ENCODE measurements at regions not wholly inside any gene's neighbourhood (a gene's known extent, or its start where the extent isn't known, plus 50 kb on each side); places are given as distances from the start of the nearest gene placed in this dataset.
A peak's percentile ranks its signal among the peaks of the same experiment; 100 is the strongest.
"Not testable (repeated sequence)": the region's sequence is repeated elsewhere in the genome, so short reads cannot be mapped to it uniquely, and the experiment has no call there.

GRCh38 chrX:148290041-148290440, 210.4 kb upstream of the AFF2 start:
- H3K36me3 ChIP-seq (ENCODE audit: insufficient read depth, low read length), result no peaks in the 10 kb centered on the region
- CTCF ChIA-PET, result no interaction called here
- no peak for ATAC-seq (ENCODE audit: poor library complexity)

GRCh38 chrX:148290931-148291330, 209.5 kb upstream of the AFF2 start:
- H3K36me3 Mint-ChIP-seq (ENCODE audit: low read depth), result no peaks in the 10 kb centered on the region
- ATAC-seq (ENCODE audit: poor library complexity) (no peak), DNase-seq (no peak)
- POLR2A ChIA-PET, result no interaction called here
- TF ChIP-seq, protein P1, sequence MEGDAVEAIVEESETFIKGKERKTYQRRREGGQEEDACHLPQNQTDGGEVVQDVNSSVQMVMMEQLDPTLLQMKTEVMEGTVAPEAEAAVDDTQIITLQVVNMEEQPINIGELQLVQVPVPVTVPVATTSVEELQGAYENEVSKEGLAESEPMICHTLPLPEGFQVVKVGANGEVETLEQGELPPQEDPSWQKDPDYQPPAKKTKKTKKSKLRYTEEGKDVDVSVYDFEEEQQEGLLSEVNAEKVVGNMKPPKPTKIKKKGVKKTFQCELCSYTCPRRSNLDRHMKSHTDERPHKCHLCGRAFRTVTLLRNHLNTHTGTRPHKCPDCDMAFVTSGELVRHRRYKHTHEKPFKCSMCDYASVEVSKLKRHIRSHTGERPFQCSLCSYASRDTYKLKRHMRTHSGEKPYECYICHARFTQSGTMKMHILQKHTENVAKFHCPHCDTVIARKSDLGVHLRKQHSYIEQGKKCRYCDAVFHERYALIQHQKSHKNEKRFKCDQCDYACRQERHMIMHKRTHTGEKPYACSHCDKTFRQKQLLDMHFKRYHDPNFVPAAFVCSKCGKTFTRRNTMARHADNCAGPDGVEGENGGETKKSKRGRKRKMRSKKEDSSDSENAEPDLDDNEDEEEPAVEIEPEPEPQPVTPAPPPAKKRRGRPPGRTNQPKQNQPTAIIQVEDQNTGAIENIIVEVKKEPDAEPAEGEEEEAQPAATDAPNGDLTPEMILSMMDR (IDR thresholded peaks at IDR 0.05), result no peak
- no peak overlapping the region for H3K4me3 Mint-ChIP-seq
- no peak overlapping the region for H3K27ac Mint-ChIP-seq
- H3K9me3 Mint-ChIP-seq, result peaks cover 4% of the 10 kb centered on the region
- intact Hi-C loops (cut with DNase I, micrococcal nuclease), result no loop called here
- no peak overlapping the region for H3K27ac ChIP-seq (ENCODE audit: low read depth in 1 of 2, low read length in 2 of 2)
- no peaks in the 10 kb centered on the region for H3K27me3 ChIP-seq (ENCODE audit: control insufficient read depth in 1 of 2, insufficient read depth in 2 of 2, low read length in 2 of 2)
- H3K4me1 Mint-ChIP-seq (ENCODE audit: low read depth), result peaks cover 13% of the 10 kb centered on the region
- CTCF ChIA-PET, result no interaction called here
- no peaks in the 10 kb centered on the region for H3K27me3 Mint-ChIP-seq
- H3K9me3 ChIP-seq (ENCODE audit: control insufficient read depth in 1 of 2, insufficient read depth in 1 of 2, low read length in 2 of 2), result no peaks in the 10 kb centered on the region
- H3K36me3 ChIP-seq (ENCODE audit: insufficient read depth, low read length), result no peaks in the 10 kb centered on the region
- no peaks in the 10 kb centered on the region for H3K4me1 ChIP-seq (ENCODE audit: insufficient read depth, low read length)
- no peak overlapping the region for H3K4me3 ChIP-seq (ENCODE audit: low read length)

More at GRCh38 chrX:148290041-148290440, 210.4 kb upstream of the AFF2 start:
- Mint-ChIP-seq H3K9me3 (no peaks in the 10 kb centered on the region), H3K27me3 (no peaks in the 10 kb centered on the region), H3K36me3 (ENCODE audit: low read depth) (no peaks in the 10 kb centered on the region), H3K4me3 (no peak overlapping the region), H3K27ac (no peak overlapping the region), H3K4me1 (ENCODE audit: low read depth) (peaks cover 8% of the 10 kb centered on the region)
- POLR2A ChIA-PET, result no interaction called here
- H3K4me1 ChIP-seq (ENCODE audit: insufficient read depth, low read length), result no peaks in the 10 kb centered on the region
- H3K27me3 ChIP-seq (ENCODE audit: control insufficient read depth in 1 of 2, insufficient read depth in 2 of 2, low read length in 2 of 2), result no peaks in the 10 kb centered on the region
- intact Hi-C loops (cut with DNase I, micrococcal nuclease), result no loop called here
- TF ChIP-seq, protein P1 (IDR thresholded peaks at IDR 0.05), result no peak
- DNase-seq, result no peak
- no peaks in the 10 kb centered on the region for H3K9me3 ChIP-seq (ENCODE audit: control insufficient read depth in 1 of 2, insufficient read depth in 1 of 2, low read length in 2 of 2)
- no peak overlapping the region for H3K4me3 ChIP-seq (ENCODE audit: low read length)
- H3K27ac ChIP-seq (ENCODE audit: low read depth in 1 of 2, low read length in 2 of 2), result no peak overlapping the region

- CTCF ChIA-PET, result no interaction called here
- H3K4me1 ChIP-seq (ENCODE audit: insufficient read depth, low read length), result no peaks in the 10 kb centered on the region
- no peaks in the 10 kb centered on the region for H3K36me3 Mint-ChIP-seq (ENCODE audit: low read depth)
- no peaks in the 10 kb centered on the region for H3K36me3 ChIP-seq (ENCODE audit: insufficient read depth, low read length)
- H3K9me3 ChIP-seq (ENCODE audit: control insufficient read depth in 1 of 2, insufficient read depth in 1 of 2, low read length in 2 of 2), result no peaks in the 10 kb centered on the region
- H3K27me3 Mint-ChIP-seq, result no peaks in the 10 kb centered on the region
- ATAC-seq (ENCODE audit: poor library complexity), result no peak
- H3K27me3 ChIP-seq (ENCODE audit: control insufficient read depth in 1 of 2, insufficient read depth in 2 of 2, low read length in 2 of 2), result no peaks in the 10 kb centered on the region
- peaks cover 4% of the 10 kb centered on the region for H3K9me3 Mint-ChIP-seq
- no peak overlapping the region for H3K27ac ChIP-seq (ENCODE audit: low read depth in 1 of 2, low read length in 2 of 2)
- H3K4me1 Mint-ChIP-seq (ENCODE audit: low read depth), result peaks cover 5% of the 10 kb centered on the region
- H3K27ac Mint-ChIP-seq, result no peak overlapping the region
- H3K4me3 ChIP-seq (ENCODE audit: low read length), result no peak overlapping the region
- no peak overlapping the region for H3K4me3 Mint-ChIP-seq
- intact Hi-C loops (cut with DNase I, micrococcal nuclease), result no loop called here
- POLR2A ChIA-PET, result no interaction called here
- peak in 2 of 14 experiments; percentile 8 to 15 for DNase-seq
- TF ChIP-seq, protein P1 (IDR thresholded peaks at IDR 0.05), result no peak
Observed at GRCh38 chrX:148298737-148299136, 201.7 kb upstream of the AFF2 start.

DNA sequence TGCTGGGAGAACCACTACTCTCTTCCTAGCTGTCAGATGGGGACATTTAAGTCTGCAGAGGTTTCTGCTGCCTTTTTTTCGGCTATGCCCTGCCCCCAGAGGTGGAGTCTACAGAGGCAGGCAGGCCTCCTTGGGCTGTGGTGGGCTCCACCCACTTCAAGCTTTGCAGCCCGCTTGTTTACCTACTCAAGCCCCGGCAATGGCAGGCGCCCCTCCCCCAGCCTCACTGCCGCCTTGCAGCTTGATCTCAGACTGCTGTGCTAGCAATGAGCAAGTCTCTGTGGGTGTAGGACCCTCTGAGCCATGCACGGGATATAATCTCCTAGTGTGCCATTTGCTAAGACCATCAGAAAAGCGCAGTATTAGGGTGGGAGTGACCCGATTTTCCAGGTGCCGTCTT, 195.2 kb upstream of the AFF2 start:
- H3K27ac ChIP-seq (ENCODE audit: low read depth in 1 of 2, low read length in 2 of 2); H3K9me3 Mint-ChIP-seq; POLR2A ChIA-PET; H3K4me3 ChIP-seq (ENCODE audit: low read length); H3K27me3 Mint-ChIP-seq; ATAC-seq (ENCODE audit: poor library complexity); intact Hi-C loops (cut with DNase I, micrococcal nuclease); H3K27me3 ChIP-seq (ENCODE audit: control insufficient read depth in 1 of 2, insufficient read depth in 2 of 2, low read length in 2 of 2); H3K4me1 ChIP-seq (ENCODE audit: insufficient read depth, low read length); H3K4me3 Mint-ChIP-seq; DNase-seq; H3K36me3 ChIP-seq (ENCODE audit: insufficient read depth, low read length); H3K27ac Mint-ChIP-seq; H3K36me3 Mint-ChIP-seq (ENCODE audit: low read depth); H3K9me3 ChIP-seq (ENCODE audit: control insufficient read depth in 1 of 2, insufficient read depth in 1 of 2, low read length in 2 of 2); CTCF ChIA-PET: not testable (repeated sequence)
- peaks cover 16% of the 10 kb centered on the region for H3K4me1 Mint-ChIP-seq (ENCODE audit: low read depth)
